Adrenal gland (tissue), 5 donors: ENCODE measurements at regions not wholly inside any gene's neighbourhood (a gene's known extent, or its start where the extent isn't known, plus 50 kb on each side); places are given as distances from the start of the nearest gene placed in this dataset.

Source experiments
- CTCF ChIP-seq, 6 experiments: fragments of 450-650 bp in 4 of 6; fragments of 200-600 bp in 2 of 6; sonication (generic) in 1 of 6; IDR thresholded peaks; 1 replicate in 5 of 6; 2 replicates in 1 of 6; pipeline versions ENCODE4 v1.5.1 to v1.8.0; 2016 to 2021; ENCODE audit warnings: antibody characterized with exemption in 6 of 6, mild to moderate bottlenecking in 2 of 6, moderate library complexity in 1 of 6
- POLR2A ChIP-seq, 2 donors: fragments of 450-650 bp; IDR thresholded peaks; one replicate each; pipeline ENCODE4 v1.6.1; 2017; ENCODE audit warnings: antibody characterized with exemption in 2 of 2, mild to moderate bottlenecking in 2 of 2, moderate library complexity in 1 of 2
- donor health status: DM: no; HTN: no; CAD: no.

GRCh38 chr6:15194453-15194852 lies 51.4 kb upstream of the JARID2 start:
- no peak for TF ChIP-seq CTCF (IDR thresholded peaks at IDR 0.05)
- TF ChIP-seq POLR2A (IDR thresholded peaks at IDR 0.05) = no peak
